A549 (cell line): ENCODE measurements at regions not wholly inside any gene's neighbourhood (a gene's known extent, or its start where the extent isn't known, plus 50 kb on each side); places are given as distances from the start of the nearest gene placed in this dataset.

Source experiments
- ATAC-seq, 2 experiments: fragments of 200-7000 bp in 1 of 2; fragments of >200 bp in 1 of 2; cut with Nextera tagmentation in 1 of 2; cut with Tn5 transposase in 1 of 2; 3 replicates each; pipeline versions ENCODE4 v1.8.0 to v1.9.1; 2018 to 2020; ENCODE audit warnings: mild to moderate bottlenecking in 1 of 2, moderate library complexity in 1 of 2
- CTCF ChIA-PET: fragments of 300-600 bp; sonication (Branson Sonifier 250); formaldehyde crosslinking; extraction: SDS; loops from one replicate; lab custom pipeline; 2021; ENCODE audit warnings: antibody characterized with exemption, inconsistent platforms; lab: Yijun Ruan, JAX
- POLR2A ChIA-PET: fragments of 350-600 bp; formaldehyde crosslinking; extraction: SDS; loops from one replicate; lab custom pipeline; 2021; ENCODE audit warnings: antibody characterized with exemption, inconsistent platforms; lab: Yijun Ruan, JAX
- DNase-seq, 2 experiments: peaks; one replicate each; pipeline versions ENCODE4 v3.0.0 to v3.0.0-alpha.2; 2011 to 2016; ENCODE audit warnings: low read depth in 1 of 2, low spot score in 1 of 2
- FAIRE-seq: peaks from 2 replicates; lab custom pipeline; 2011; peaks lifted over from hg19 to GRCh38; lab: Jason Lieb, UNC
- H3K27ac ChIP-seq, 2 experiments: fragments of >200 bp; sonication (Bioruptor Twin); formaldehyde crosslinking; 3 replicates each; pipeline ENCODE4 v1.5.1; 2016 to 2017
- H3K4me1 ChIP-seq: fragments of >200 bp; sonication (Bioruptor Twin); formaldehyde crosslinking; 3 replicates; pipeline ENCODE4 v1.6.1; 2016
- H3K4me2 ChIP-seq: fragments of >200 bp; sonication (Bioruptor Twin); formaldehyde crosslinking; 3 replicates; pipeline ENCODE4 v1.6.1; 2016
- H3K4me3 ChIP-seq: fragments of >200 bp; sonication (Bioruptor Twin); formaldehyde crosslinking; 3 replicates; pipeline ENCODE4 v1.5.1; 2016
- H3K9me3 ChIP-seq: fragments of >200 bp; sonication (Bioruptor Twin); formaldehyde crosslinking; 3 replicates; pipeline ENCODE4 v1.6.1; 2016
- ATOH8 ChIP-seq: fragments of 250-450 bp; sonication (Bioruptor Pico); IDR thresholded peaks from 2 replicates; pipeline ENCODE4 v1.5.0; 2020; ENCODE audit warnings: low read depth, mild to moderate bottlenecking, moderate library complexity
- CBX2 ChIP-seq: fragments of 200-600 bp; sonication (generic); IDR thresholded peaks from 2 replicates; pipeline ENCODE4 v1.6.1; 2016; ENCODE audit warnings: low read depth, mild to moderate bottlenecking, borderline replicate concordance
- CBX8 ChIP-seq: fragments of 200-600 bp; sonication (generic); IDR thresholded peaks from 2 replicates; pipeline ENCODE4 v1.6.1; 2016
- CHD4 ChIP-seq: fragments of 200-600 bp; sonication (generic); IDR thresholded peaks from 2 replicates; pipeline ENCODE4 v1.6.1; 2016; ENCODE audit warnings: antibody characterized with exemption, mild to moderate bottlenecking, borderline replicate concordance
- CTCF ChIP-seq: fragments of >200 bp; sonication (Bioruptor Twin); formaldehyde crosslinking; IDR thresholded peaks from 3 replicates; pipeline ENCODE4 v1.5.1; 2016
- EP300 ChIP-seq, 2 experiments: fragments of >200 bp; sonication (Bioruptor Twin); formaldehyde crosslinking; IDR thresholded peaks; 2 replicates in 1 of 2; 3 replicates in 1 of 2; pipeline ENCODE4 v1.6.1; 2016 to 2017
- FOSB ChIP-seq: fragments of 250-450 bp; sonication (Bioruptor Pico); IDR thresholded peaks from 2 replicates; pipeline ENCODE4 v1.5.0; 2020; ENCODE audit warnings: mild to moderate bottlenecking, moderate library complexity
- FOSL2 ChIP-seq, 2 experiments: fragments of 450-650 bp in 1 of 2; fragments of >200 bp in 1 of 2; sonication (Bioruptor Twin) in 1 of 2; formaldehyde crosslinking; IDR thresholded peaks; 2 replicates each; pipeline versions ENCODE4 v1.5.0 to v1.6.1; 2016 to 2020; ENCODE audit warnings: mild to moderate bottlenecking in 1 of 2, moderate library complexity in 1 of 2
- FOXS1 ChIP-seq: fragments of 250-450 bp; sonication (Bioruptor Pico); IDR thresholded peaks from 2 replicates; pipeline ENCODE4 v1.5.0; 2020; ENCODE audit warnings: mild to moderate bottlenecking, moderate library complexity
- GATA3 ChIP-seq: IDR thresholded peaks from 2 replicates; pipeline ENCODE4 v1.6.1; 2012; ENCODE audit warnings: borderline replicate concordance
- HDAC2 ChIP-seq: fragments of 200-600 bp; sonication (generic); IDR thresholded peaks from 2 replicates; pipeline ENCODE4 v1.6.1; 2016
- HES2 ChIP-seq: fragments of >200 bp; sonication (Bioruptor Twin); formaldehyde crosslinking; IDR thresholded peaks from 2 replicates; pipeline ENCODE4 v1.6.1; 2016
- HOXA7 ChIP-seq: fragments of 250-450 bp; sonication (Bioruptor Pico); IDR thresholded peaks from 2 replicates; pipeline ENCODE4 v1.5.0; 2020; ENCODE audit warnings: mild to moderate bottlenecking, moderate library complexity
- HOXB13 ChIP-seq: fragments of 250-450 bp; sonication (Bioruptor Pico); IDR thresholded peaks from 2 replicates; pipeline ENCODE4 v1.5.0; 2020; ENCODE audit warnings: low read depth, mild to moderate bottlenecking, moderate library complexity
- JUNB ChIP-seq: fragments of >200 bp; sonication (Bioruptor Twin); formaldehyde crosslinking; IDR thresholded peaks from 2 replicates; pipeline ENCODE4 v1.6.1; 2016
- KDM1A ChIP-seq: fragments of 200-600 bp; sonication (generic); IDR thresholded peaks from 2 replicates; pipeline ENCODE4 v1.6.1; 2016; ENCODE audit warnings: low read depth, mild to moderate bottlenecking
- MAFK ChIP-seq: fragments of 450-650 bp; IDR thresholded peaks from 2 replicates; pipeline ENCODE4 v1.6.1; 2014; ENCODE audit not compliant: partially characterized antibody
- POLR2A ChIP-seq: IDR thresholded peaks from 2 replicates; pipeline ENCODE4 v1.6.1; 2012; ENCODE audit warnings: mild to moderate bottlenecking, low read length
- POLR2AphosphoS2 ChIP-seq: conservative IDR thresholded peaks from 2 replicates; pipeline ENCODE4 v1.6.1; 2012; ENCODE audit warnings: low read length, improper control_type of control experiment, inconsistent platforms
- RARB ChIP-seq: fragments of 250-450 bp; sonication (Bioruptor Pico); IDR thresholded peaks from 2 replicates; pipeline ENCODE4 v1.8.0; 2021; ENCODE audit warnings: mild to moderate bottlenecking, moderate library complexity
- RFX5 ChIP-seq: fragments of 450-650 bp; IDR thresholded peaks from 2 replicates; pipeline ENCODE4 v1.7.1; 2014; ENCODE audit warnings: antibody characterized with exemption, mild to moderate bottlenecking, moderate library complexity
- SMC3 ChIP-seq: fragments of >200 bp; sonication (Bioruptor Twin); formaldehyde crosslinking; IDR thresholded peaks from 3 replicates; pipeline ENCODE4 v1.6.1; 2018; ENCODE audit warnings: inconsistent platforms
- TP53 ChIP-seq: fragments of 250-450 bp; sonication (Bioruptor Pico); IDR thresholded peaks from 2 replicates; pipeline ENCODE4 v1.5.0; 2021; ENCODE audit warnings: mild to moderate bottlenecking, moderate library complexity
- ZFP36 ChIP-seq: fragments of 450-650 bp; IDR thresholded peaks from 2 replicates; pipeline ENCODE4 v1.6.1; 2014; ENCODE audit warnings: borderline replicate concordance; ENCODE audit not compliant: partially characterized antibody
- WGBS: methylation state at CpG from one replicate; pipeline ENCODE4 v1.1.6; 2017; ENCODE audit errors: missing lambda C conversion rate; 5-methylcytosine and 5-hydroxymethylcytosine counted together
- TF ChIP-seq, protein P1 (sequence below): IDR thresholded peaks from 2 replicates; pipeline ENCODE4 v1.6.1; 2012
- TF ChIP-seq, protein P2 (sequence below): IDR thresholded peaks from 2 replicates; pipeline ENCODE4 v1.6.1; 2012

DNA sequence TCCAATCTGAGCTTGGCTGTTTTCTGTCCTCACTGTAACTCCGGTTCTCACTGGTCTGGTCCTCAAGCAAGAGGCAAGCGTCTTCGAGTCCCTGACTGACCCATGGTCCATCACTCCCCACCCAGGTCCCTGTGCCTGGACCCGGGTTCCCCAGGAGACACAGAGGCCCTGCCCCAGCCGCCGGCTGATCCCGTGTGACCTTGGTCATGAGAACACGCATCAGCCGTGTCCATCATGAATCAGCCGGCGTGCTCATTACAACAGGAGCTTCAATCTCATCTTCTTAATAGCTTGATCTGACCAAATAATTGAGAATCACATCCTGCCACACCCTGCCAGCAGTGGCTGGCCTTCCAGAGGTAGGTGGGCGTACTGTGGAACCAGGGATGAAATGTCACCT is 545.1 kb downstream of the BRD1 start:
- WGBS: 89% methylated on average over 4 of the region's 12 CpGs
- ATAC-seq: no peak
- peaks cover 5% of the 10 kb centered on the region; the same call in 2 of the 3 replicates for H3K9me3 ChIP-seq
- H3K4me1 ChIP-seq: peaks cover 18% of the 10 kb centered on the region
- H3K4me2 ChIP-seq: peak overlapping the region; percentile 49
- CTCF ChIA-PET: interaction anchor here (1.9 kb wide), 1 partner anchor 11 kb away, joined by 4 read pairs; no protein-coding TSS in a partner anchor
- no peak for TF ChIP-seq HES2
- TF ChIP-seq TP53 (CRISPR knock-in tag): no peak
- no peak for TF ChIP-seq ZFP36
- TF ChIP-seq POLR2AphosphoS2: no peak
- no peak for TF ChIP-seq FOXS1 (CRISPR knock-in tag)
- TF ChIP-seq MAFK: no peak
- no peak for TF ChIP-seq CTCF
- TF ChIP-seq, protein P1, sequence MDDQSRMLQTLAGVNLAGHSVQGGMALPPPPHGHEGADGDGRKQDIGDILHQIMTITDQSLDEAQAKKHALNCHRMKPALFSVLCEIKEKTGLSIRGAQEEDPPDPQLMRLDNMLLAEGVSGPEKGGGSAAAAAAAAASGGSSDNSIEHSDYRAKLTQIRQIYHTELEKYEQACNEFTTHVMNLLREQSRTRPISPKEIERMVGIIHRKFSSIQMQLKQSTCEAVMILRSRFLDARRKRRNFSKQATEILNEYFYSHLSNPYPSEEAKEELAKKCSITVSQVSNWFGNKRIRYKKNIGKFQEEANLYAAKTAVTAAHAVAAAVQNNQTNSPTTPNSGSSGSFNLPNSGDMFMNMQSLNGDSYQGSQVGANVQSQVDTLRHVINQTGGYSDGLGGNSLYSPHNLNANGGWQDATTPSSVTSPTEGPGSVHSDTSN: no peak
- TF ChIP-seq RFX5: no peak
- no peak for TF ChIP-seq JUNB
- no peak for TF ChIP-seq EP300 (IDR thresholded peaks at IDR 0.05)
- TF ChIP-seq, all 56 proteins: peak for 0
- peak overlapping the region; percentile 40 to 75; a peak in 4 of 6 replicates for H3K27ac ChIP-seq
- no peak for FAIRE-seq
- POLR2A ChIA-PET: no interaction called here
- DNase-seq: no peak
- no peak overlapping the region for H3K4me3 ChIP-seq

DNA sequence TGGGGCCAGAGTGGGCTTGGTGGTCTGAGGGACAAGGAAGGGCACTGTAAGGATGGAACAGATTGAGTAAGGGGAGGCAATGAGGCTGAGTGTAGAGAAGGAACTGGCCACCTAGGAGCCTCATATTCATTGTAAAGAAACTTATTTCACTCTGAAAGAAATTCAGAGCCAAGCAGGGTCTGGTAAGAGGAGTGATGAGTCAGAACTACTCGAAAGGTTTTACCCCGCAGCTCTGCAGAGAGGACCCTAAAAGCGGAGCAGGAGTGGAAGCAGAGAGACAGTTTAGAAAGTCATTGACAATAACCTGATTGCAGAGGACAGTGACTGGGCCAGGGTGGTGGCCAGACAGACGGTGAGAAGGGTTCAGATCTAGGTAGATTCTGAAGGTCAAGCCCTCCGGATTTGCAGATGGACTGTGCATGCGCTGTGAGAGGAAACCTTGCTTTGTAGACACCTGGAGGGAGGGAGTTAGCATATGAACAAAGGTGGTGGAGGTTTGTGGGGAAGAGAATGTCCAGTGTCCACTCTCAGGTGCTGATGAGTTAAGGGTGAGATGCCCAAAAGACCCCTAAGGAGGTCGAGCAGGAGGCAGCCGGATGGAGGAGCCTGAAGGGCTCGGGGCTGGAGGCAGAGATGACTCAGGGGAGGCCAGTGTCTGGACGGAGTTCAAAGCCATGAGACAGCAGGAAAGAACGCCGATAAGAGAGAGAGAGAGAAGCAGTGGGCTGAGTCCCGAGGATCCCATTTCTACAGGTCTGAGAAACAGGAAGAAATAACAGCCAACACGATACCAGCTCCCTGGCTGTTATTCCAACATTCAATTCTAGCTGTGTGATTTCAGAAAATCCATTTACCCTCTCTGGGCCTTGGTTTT is 546.0 kb downstream of the BRD1 start:
- Histone ChIP-seq H3K4me1 (peaks cover 18% of the 10 kb centered on the region), H3K9me3 (peaks cover 5% of the 10 kb centered on the region; the same call in 2 of the 3 replicates), H3K4me2 (peak overlapping the region; percentile 49), H3K4me3 (no peak overlapping the region), H3K27ac (peak overlapping the region; percentile 40 to 79; a peak in 5 of 6 replicates)
- WGBS: 3% methylated on average over 13 of the region's 14 CpGs
- TF ChIP-seq KDM1A: no peak
- TF ChIP-seq CBX2: no peak
- TF ChIP-seq GATA3: no peak
- TF ChIP-seq CBX8: no peak
- TF ChIP-seq FOSL2 (IDR thresholded peaks at IDR 0.05): peak; percentile 65
- TF ChIP-seq FOSL2 (CRISPR knock-in tag; IDR thresholded peaks at IDR 0.05): peak; percentile 64; the same call in 1 of the 2 replicates
- peak; percentile 96 to 97 for ATAC-seq
- no peak for FAIRE-seq
- ChIA-PET POLR2A (no interaction called here), CTCF (interaction anchor here (1.9 kb wide), 1 partner anchor 12 kb away, joined by 4 read pairs; no protein-coding TSS in a partner anchor)
- DNase-seq: peak; percentile 58 to 61

DNA sequence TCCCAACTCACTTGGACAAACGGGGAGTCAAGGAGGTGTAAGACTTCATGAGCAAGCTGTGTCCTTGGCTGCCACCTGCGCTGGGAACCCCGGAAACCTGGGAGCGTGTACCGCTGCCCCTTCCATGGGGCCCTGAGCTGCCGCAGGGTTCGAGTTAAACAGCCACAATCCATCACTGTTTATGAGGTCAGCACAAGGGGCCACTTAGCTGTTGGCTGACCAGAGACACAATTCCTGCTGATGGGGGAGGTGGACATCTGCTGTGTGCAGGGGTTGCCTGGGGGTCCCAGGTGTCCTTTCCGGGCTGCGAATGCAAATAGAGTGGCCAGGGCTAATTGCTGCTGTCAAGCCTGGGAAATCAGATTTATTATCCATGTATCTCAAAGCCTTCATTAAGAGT is 549.3 kb downstream of the BRD1 start:
- Histone ChIP-seq H3K9me3 (peaks cover 5% of the 10 kb centered on the region; the same call in 2 of the 3 replicates), H3K4me1 (peaks cover 18% of the 10 kb centered on the region), H3K27ac (no peak overlapping the region), H3K4me3 (no peak overlapping the region), H3K4me2 (no peak overlapping the region)
- TF ChIP-seq CHD4: no peak
- TF ChIP-seq ATOH8 (CRISPR knock-in tag): no peak
- TF ChIP-seq HOXB13: no peak
- no peak for TF ChIP-seq POLR2A
- no peak for TF ChIP-seq CBX8
- TF ChIP-seq HDAC2: no peak
- no peak for TF ChIP-seq SMC3
- TF ChIP-seq HOXA7: no peak
- no peak for TF ChIP-seq EP300 (IDR thresholded peaks at IDR 0.05)
- TF ChIP-seq CTCF: no peak
- TF ChIP-seq, protein P1: no peak
- no peak for TF ChIP-seq FOSB
- TF ChIP-seq RARB (CRISPR knock-in tag): no peak
- TF ChIP-seq, protein P2, sequence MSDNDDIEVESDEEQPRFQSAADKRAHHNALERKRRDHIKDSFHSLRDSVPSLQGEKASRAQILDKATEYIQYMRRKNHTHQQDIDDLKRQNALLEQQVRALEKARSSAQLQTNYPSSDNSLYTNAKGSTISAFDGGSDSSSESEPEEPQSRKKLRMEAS: no peak
- ATAC-seq: no peak
- FAIRE-seq: no peak
- CTCF ChIA-PET: interaction anchor here (1.0 kb wide), 1 partner anchor 27 kb away, joined by 3 read pairs; no protein-coding TSS in a partner anchor
- POLR2A ChIA-PET: no interaction called here
- no peak for DNase-seq
- 23% methylated on average over 4 of the region's 9 CpGs for WGBS
